ENCODE measurements at regions not wholly inside any gene's neighbourhood (a gene's known extent, or its start where the extent isn't known, plus 50 kb on each side); places are given as distances from the start of the nearest gene placed in this dataset.

GRCh38 chr19:30784850-30785457 is 412.8 kb downstream of the ZNF536 start:
- intact Hi-C loops (cut with DNase I), result no loop called here
- Histone ChIP-seq H3K27ac (no peak overlapping the region), H3K9me3 (no peaks in the 10 kb centered on the region), H3K36me3 (no peaks in the 10 kb centered on the region), H3K27me3 (no peaks in the 10 kb centered on the region), H3K4me1 (no peaks in the 10 kb centered on the region), H3K4me3 (no peak overlapping the region)
- DNase-seq (ENCODE audit: low spot score in 2 of 2), result peak in 1 of 2 donors; percentile 69
- TF ChIP-seq CTCF (IDR thresholded peaks at IDR 0.05), result peak in 1 of 3 experiments; percentile 32

- no peak for DNase-seq (ENCODE audit: low spot score in 2 of 2)
- H3K27ac ChIP-seq, result no peak overlapping the region
- intact Hi-C loops (cut with DNase I), result no loop called here
- no peaks in the 10 kb centered on the region for H3K9me3 ChIP-seq
- TF ChIP-seq CTCF (IDR thresholded peaks at IDR 0.05), result no peak
- H3K4me3 ChIP-seq, result no peak overlapping the region
- H3K27me3 ChIP-seq, result no peaks in the 10 kb centered on the region
- no peaks in the 10 kb centered on the region for H3K36me3 ChIP-seq
- H3K4me1 ChIP-seq, result no peaks in the 10 kb centered on the region
These were observed 411.8 kb downstream of the ZNF536 start for GRCh38 chr19:30783936-30784335.

GRCh38 chr19:30783212-30783611 is 411.0 kb downstream of the ZNF536 start:
- Histone ChIP-seq H3K27ac (no peak overlapping the region), H3K4me3 (no peak overlapping the region), H3K4me1 (no peaks in the 10 kb centered on the region), H3K9me3 (no peaks in the 10 kb centered on the region), H3K36me3 (no peaks in the 10 kb centered on the region), H3K27me3 (no peaks in the 10 kb centered on the region)
- intact Hi-C loops (cut with DNase I), result no loop called here
- no peak for DNase-seq (ENCODE audit: low spot score in 2 of 2)
- TF ChIP-seq CTCF (IDR thresholded peaks at IDR 0.05), result no peak

GRCh38 chr19:30781519-30781918 is 409.3 kb downstream of the ZNF536 start:
- TF ChIP-seq CTCF (IDR thresholded peaks at IDR 0.05), result no peak
- Histone ChIP-seq H3K9me3 (no peaks in the 10 kb centered on the region), H3K36me3 (no peaks in the 10 kb centered on the region), H3K4me3 (no peak overlapping the region), H3K4me1 (no peaks in the 10 kb centered on the region), H3K27me3 (no peaks in the 10 kb centered on the region), H3K27ac (no peak overlapping the region)
- DNase-seq (ENCODE audit: low spot score in 2 of 2), result no peak
- intact Hi-C loops (cut with DNase I), result no loop called here

GRCh38 chr19:30781047-30781446 is 408.9 kb downstream of the ZNF536 start:
- Histone ChIP-seq H3K4me1 (no peaks in the 10 kb centered on the region), H3K4me3 (no peak overlapping the region), H3K27me3 (no peaks in the 10 kb centered on the region), H3K9me3 (no peaks in the 10 kb centered on the region), H3K27ac (no peak overlapping the region), H3K36me3 (no peaks in the 10 kb centered on the region)
- no peak for DNase-seq (ENCODE audit: low spot score in 2 of 2)
- intact Hi-C loops (cut with DNase I), result no loop called here
- TF ChIP-seq CTCF (IDR thresholded peaks at IDR 0.05), result no peak

GRCh38 chr19:30780456-30780855 is 408.3 kb downstream of the ZNF536 start:
- no peak for DNase-seq (ENCODE audit: low spot score in 2 of 2)
- H3K36me3 ChIP-seq, result no peaks in the 10 kb centered on the region
- H3K9me3 ChIP-seq, result no peaks in the 10 kb centered on the region
- H3K27me3 ChIP-seq, result no peaks in the 10 kb centered on the region
- no peak overlapping the region for H3K27ac ChIP-seq
- no peak for TF ChIP-seq CTCF (IDR thresholded peaks at IDR 0.05)
- intact Hi-C loops (cut with DNase I), result no loop called here
- no peak overlapping the region for H3K4me3 ChIP-seq
- no peaks in the 10 kb centered on the region for H3K4me1 ChIP-seq

Measured in ascending aorta (tissue), 2 donors.